Sigmoid colon (tissue), 3 donors: ENCODE measurements at regions not wholly inside any gene's neighbourhood (a gene's known extent, or its start where the extent isn't known, plus 50 kb on each side); places are given as distances from the start of the nearest gene placed in this dataset.

Source experiments
- CTCF ChIP-seq, 4 experiments: fragments of 450-650 bp in 3 of 4; fragments of 200-600 bp in 1 of 4; IDR thresholded peaks; one replicate each; pipeline ENCODE4 v1.5.1; 2016 to 2019; ENCODE audit warnings: antibody characterized with exemption in 4 of 4, mild to moderate bottlenecking in 3 of 4, moderate library complexity in 2 of 4
- POLR2A ChIP-seq, 2 donors: fragments of 450-650 bp; IDR thresholded peaks; one replicate each; pipeline ENCODE4 v1.6.1; 2016; ENCODE audit warnings: antibody characterized with exemption in 2 of 2, mild to moderate bottlenecking in 2 of 2, moderate library complexity in 2 of 2

- TF ChIP-seq POLR2A (IDR thresholded peaks at IDR 0.05) (no peak), CTCF (IDR thresholded peaks at IDR 0.05) (no peak)
These were observed 120.4 kb downstream of the EMX2 start for GRCh38 chr10:117662751-117663540.
